ENCODE measurements at regions not wholly inside any gene's neighbourhood (a gene's known extent, or its start where the extent isn't known, plus 50 kb on each side); places are given as distances from the start of the nearest gene placed in this dataset.

DNA sequence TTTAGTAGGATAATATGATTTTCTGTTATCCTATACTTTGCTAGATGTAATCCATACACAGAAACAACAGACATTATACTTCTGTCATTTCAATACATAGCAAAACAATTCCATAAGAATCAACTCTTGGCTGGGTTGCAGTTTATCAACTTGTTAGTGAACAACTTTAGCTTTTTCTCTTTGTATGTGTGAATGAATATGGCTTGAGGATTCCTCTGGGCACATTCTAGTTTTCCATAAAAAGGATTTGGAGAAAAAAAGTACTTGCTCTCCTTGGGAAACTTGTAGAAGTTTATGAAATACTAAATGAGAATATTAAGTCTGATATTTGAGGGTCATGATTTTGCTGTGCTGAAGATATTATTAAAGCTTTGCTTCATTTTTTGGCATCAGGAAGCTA is 210.7 kb upstream of the GIMD1 start:
- no peak for TF ChIP-seq GATA2 (IDR thresholded peaks at IDR 0.05; ENCODE audit: low read depth, low read length)

DNA sequence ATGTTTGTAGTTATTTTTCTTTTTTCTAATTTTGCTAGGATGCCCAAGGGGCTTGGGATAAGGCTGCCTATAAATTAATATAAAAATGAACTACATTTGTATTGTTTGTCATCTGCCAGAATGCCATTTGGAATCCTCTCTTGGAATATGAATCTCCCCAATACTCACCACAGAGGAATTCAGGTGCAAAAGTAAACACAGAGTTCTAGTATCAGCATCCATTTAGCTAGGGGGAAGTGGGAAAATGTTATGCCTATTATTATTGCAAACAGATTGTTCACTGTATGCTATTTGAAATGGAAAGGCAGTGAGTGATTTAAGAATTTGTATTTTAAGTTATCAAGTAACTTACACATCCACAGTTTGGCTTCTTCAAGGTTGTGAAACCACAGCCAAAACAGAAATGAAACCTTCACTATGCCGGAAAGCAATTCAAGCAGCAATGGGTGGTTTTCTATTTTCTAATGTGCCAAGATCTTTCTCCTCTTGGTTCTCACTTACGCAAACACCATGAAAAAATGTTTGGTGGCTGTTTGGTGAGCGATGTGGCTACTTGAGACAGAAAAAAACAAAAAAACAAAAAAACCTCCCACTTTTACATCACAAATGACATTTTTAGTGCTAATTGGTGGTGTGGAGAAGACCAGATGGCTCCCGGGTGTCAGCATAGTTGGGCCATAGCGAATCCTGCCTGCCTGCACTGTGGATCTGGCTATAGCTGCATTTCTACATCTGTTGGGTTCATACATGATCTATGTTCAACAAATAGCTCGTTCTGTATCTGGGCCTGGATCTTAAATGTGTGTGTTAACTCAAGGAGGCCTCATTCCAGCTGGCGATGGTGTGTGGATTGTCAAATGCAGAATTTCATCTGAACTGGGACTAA is 200.8 kb upstream of the GIMD1 start:
- TF ChIP-seq GATA3 (IDR thresholded peaks at IDR 0.05; ENCODE audit: low read depth, low read length) = no peak
- TF ChIP-seq GATA2 (IDR thresholded peaks at IDR 0.05; ENCODE audit: low read depth, low read length) = no peak

DNA sequence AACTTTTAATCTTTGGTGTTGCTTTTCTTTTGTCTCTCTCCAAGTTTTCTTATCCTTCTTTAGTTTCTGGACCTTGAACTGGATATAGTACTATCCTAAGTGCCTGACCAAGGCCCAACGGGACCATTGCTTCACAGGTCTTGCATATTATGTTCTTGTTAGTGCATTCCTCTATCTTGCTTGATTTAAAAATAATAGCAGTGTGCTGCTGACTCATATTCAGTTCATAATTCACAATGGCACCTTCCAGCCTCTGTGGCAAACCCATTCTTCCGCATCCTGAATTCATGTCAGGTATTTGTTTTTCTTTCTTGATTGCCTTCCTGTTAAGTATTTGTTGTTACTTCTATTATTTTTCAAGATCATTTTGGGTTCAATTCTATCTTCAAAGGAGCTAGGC is 197.1 kb upstream of the GIMD1 start:
- TF ChIP-seq GATA3 (IDR thresholded peaks at IDR 0.05; ENCODE audit: low read depth, low read length) (no peak), GATA2 (IDR thresholded peaks at IDR 0.05; ENCODE audit: low read depth, low read length) (no peak)

DNA sequence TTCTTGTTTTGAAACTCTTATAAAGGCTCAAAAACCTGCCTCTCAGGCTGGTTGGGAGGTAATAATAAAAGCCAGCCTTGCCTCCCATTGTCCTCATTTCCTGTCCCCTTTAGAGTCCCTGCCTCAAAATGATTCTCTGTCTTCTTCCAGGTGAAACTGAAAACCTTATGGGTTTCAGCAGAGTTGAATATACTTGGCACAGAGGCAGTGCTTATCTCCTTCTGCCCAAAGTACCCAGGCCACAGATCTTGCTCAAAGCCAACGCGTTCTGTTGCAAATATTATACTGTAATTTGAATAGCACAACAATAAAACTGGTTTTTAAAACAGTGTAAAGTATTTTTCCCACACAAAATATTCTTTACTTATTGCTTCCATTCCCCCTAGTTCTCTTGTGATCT is 183.1 kb upstream of the GIMD1 start:
- TF ChIP-seq GATA2 (IDR thresholded peaks at IDR 0.05; ENCODE audit: low read depth, low read length) (no peak), GATA3 (IDR thresholded peaks at IDR 0.05; ENCODE audit: low read depth, low read length) (no peak)

DNA sequence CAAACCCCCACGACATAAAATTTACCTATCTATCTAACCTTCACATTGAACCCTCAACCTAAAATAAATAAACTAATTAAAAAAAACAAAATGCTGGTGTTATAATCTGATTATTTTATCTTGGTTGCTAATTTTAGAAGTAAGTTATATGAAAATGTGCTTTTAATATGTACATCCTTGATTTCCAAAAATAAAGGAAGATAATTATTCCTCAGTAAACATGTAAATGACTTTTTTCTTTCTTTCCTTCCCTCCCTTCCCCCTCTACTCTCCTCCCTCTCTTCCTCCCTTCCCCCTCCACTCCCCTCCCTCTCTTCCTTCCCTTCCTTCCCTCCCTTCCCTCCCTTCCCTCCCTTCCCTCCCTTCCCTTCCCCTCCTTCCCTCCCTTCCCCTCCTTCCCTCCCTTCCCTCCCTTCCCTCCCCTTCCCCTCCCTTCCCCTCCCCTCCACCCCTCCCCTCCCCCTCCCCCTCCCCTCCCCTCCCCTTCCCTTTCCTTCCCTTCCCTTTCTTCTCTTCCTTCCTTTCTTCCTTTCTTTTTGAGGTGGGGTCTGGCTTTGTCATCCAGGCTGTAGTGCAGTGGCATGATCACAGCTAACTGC is 180.0 kb upstream of the GIMD1 start:
- no peak for TF ChIP-seq GATA2 (IDR thresholded peaks at IDR 0.05; ENCODE audit: low read depth, low read length)
- TF ChIP-seq GATA3 (IDR thresholded peaks at IDR 0.05; ENCODE audit: low read depth, low read length) = no peak

DNA sequence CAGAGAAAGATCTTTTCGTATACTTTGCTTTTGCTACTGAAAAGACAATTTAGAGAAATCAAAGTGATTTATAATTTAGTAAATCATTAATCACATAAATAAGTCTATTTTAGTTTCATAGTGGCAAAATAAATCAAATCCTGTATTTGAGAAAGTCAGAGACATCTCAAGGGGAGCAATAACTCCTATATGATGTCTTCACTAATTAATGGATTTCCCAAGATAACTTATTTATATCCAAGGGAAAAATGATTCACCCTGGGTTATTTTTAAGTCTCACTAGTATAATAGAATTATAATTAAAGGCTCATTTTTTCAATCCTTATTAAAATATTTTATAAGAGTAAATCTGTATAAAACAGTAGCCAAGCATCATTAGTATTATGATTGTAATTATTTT is 177.8 kb upstream of the GIMD1 start:
- TF ChIP-seq GATA3 (IDR thresholded peaks at IDR 0.05; ENCODE audit: low read depth, low read length) (no peak), GATA2 (IDR thresholded peaks at IDR 0.05; ENCODE audit: low read depth, low read length) (no peak)

DNA sequence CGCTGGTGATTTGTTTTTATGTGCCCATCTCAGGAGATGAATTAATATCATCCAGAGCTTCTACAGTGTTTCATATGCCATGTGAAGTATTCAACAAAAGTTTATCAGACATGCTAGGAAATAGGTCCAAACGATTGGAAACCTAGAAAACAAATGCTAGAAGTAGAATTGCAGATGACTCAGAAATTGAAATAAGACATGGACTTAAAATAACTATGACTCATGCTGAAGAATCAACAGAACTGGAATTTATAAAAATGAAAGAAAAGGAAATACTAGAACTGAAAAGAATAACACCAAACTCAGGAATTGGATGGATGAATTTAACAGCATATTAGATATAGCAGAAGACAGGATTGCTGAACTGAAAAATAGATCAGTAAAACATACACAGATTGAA is 172.7 kb upstream of the GIMD1 start:
- no peak for TF ChIP-seq GATA2 (IDR thresholded peaks at IDR 0.05; ENCODE audit: low read depth, low read length)
- TF ChIP-seq GATA3 (IDR thresholded peaks at IDR 0.05; ENCODE audit: low read depth, low read length) = no peak

DNA sequence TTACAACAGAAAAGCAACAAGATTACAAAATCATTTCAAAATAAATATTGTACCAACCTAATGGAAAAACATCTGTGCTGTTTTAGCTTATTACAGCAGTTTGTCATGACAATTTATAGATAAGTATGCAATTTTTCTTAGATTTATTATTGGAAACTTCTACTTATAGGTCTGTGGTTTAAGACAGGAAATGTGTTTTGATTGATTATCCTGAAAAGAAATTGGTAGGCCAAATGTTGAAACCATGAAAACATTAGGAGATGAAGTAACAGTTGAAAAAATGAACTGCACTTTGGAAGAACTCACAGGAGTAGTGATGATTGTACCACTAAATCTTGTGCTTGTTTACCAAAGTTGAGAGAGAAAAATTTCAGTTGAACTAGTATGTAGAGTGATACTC is 162.2 kb upstream of the GIMD1 start:
- no peak for TF ChIP-seq GATA2 (IDR thresholded peaks at IDR 0.05; ENCODE audit: low read depth, low read length)

DNA sequence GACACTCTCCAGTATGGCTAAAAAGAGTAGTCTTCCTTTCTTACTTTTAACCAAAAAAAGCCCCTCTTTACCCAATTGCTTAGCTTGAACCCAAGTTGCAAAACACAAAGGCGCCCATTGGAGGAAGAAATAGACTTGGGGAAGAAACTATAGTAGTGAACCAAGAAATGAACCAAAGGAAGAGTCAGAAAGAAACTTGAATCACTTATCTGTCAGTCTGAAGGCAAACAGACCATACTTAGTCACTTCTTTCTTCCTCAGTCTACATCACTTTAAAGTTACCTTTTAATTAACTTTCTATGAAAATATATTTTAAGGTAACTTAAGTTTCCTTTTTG is 161.4 kb upstream of the GIMD1 start:
- TF ChIP-seq GATA3 (IDR thresholded peaks at IDR 0.05; ENCODE audit: low read depth, low read length) (no peak), GATA2 (IDR thresholded peaks at IDR 0.05; ENCODE audit: low read depth, low read length) (no peak)

DNA sequence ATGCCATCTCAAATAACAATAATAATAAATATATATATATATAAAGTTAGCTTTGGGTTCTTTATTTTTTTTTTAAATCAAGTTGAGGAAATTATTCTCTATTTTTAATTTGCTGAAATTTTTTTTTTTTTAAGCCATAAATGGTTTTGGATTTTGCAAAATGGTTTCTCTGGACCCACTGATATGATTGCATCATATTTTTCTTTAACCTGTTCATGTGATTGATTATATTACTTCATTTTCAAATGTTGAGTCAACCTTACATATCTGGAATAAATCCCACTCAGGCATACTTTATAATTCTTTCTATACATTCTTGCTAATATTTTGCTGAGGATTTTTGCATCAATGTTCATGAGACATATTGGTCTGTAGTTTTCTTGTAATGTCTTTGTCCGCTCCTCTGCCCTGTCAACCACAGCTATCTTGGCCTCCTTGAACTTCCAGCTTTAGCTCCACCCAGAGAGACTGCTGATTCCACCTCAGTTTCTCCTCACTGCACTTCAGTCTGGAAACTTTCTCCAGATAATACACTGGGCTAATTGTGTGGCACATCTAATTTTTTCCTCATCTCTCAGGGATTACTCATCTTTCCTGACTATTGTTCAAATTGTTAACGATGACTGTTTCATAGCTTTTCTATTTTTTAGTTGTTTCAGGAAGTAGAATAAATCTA is 160.9 kb upstream of the GIMD1 start:
- TF ChIP-seq GATA2 (IDR thresholded peaks at IDR 0.05; ENCODE audit: low read depth, low read length) = no peak
- no peak for TF ChIP-seq GATA3 (IDR thresholded peaks at IDR 0.05; ENCODE audit: low read depth, low read length)

DNA sequence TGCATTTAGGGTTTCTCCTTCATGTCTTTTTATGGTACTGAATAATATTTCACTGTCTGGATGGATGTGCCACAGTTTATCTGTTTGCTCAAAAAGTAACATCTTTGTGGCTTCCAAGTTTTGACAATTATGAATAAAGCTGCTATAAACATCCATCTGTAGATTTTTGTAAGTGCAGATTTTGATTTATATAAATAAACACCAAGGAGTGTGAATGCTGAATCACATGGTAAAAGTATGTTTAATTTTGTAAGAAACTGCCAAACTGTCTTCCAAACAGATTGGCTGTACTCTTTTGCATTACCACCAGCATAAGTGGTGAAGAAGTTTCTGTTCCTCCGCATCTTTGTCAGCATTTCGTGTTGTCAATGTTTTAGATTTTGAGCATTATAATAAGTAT is 158.7 kb upstream of the GIMD1 start:
- no peak for TF ChIP-seq GATA2 (IDR thresholded peaks at IDR 0.05; ENCODE audit: low read depth, low read length)
- no peak for TF ChIP-seq GATA3 (IDR thresholded peaks at IDR 0.05; ENCODE audit: low read depth, low read length)

DNA sequence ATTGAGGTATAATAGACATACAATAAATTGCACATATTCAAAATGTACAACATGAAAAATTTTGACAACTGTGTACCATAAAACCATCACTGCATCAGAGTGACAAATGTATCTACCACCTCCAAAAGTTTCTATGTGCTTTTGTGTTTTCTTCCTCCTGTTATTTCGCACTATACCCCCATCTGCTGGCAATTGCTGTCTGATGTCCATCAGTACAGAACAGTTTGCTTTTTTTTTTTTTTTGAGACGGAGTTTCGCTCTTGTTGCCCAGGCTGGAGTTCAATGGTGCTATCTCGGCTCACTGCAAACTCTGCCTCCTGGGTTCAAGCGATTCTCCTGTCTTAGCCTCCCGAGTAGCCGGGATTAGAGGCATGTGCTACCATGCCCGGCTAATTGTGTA is 154.3 kb upstream of the GIMD1 start:
- TF ChIP-seq GATA2 (IDR thresholded peaks at IDR 0.05; ENCODE audit: low read depth, low read length) (no peak), GATA3 (IDR thresholded peaks at IDR 0.05; ENCODE audit: low read depth, low read length) (no peak)

DNA sequence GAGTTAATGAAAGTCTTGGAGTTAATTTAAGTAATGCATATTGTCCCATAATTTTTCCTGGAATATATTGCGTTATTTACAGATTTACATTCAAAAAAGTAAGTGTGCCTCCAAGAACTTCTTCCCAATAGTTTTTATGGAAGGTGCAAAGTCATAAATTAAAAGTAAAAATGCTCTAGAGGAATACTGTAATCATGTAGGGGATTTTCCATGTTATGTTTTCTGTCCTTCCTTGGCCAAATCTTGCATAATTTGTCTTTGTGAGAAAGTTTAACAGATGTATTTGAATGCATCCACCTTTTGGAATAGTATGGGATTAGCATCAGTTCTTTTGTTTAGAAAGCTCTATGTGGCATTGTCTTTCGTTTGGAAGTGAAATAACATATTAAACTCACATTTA is 144.1 kb upstream of the GIMD1 start:
- TF ChIP-seq GATA3 (IDR thresholded peaks at IDR 0.05; ENCODE audit: low read depth, low read length) (no peak), GATA2 (IDR thresholded peaks at IDR 0.05; ENCODE audit: low read depth, low read length) (no peak)

DNA sequence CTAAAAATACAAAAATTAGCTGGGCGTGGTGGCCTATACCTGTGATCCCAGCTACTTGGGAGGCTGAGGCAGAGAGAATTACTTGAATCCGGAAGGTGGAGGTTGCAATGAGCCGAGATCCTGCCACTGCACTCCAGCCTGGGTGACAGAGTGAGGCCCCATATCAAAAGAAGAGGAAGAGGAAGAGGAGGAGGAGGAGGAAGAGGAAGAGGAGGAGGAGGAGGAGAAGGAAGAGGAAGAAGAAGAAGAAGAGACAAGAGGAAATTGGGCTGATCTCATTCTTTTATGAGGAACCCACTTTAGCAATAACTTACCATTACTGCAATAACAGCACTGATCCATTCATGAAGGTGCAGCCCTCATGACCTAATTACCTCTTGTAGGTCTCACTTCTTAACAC is 138.9 kb upstream of the GIMD1 start:
- TF ChIP-seq GATA3 (IDR thresholded peaks at IDR 0.05; ENCODE audit: low read depth, low read length) (no peak), GATA2 (IDR thresholded peaks at IDR 0.05; ENCODE audit: low read depth, low read length) (no peak)

Data from SH-SY5Y (cell line).